ENCODE measurements at regions not wholly inside any gene's neighbourhood (a gene's known extent, or its start where the extent isn't known, plus 50 kb on each side); places are given as distances from the start of the nearest gene placed in this dataset.
A peak's percentile ranks its signal among the peaks of the same experiment; 100 is the strongest.

DNA sequence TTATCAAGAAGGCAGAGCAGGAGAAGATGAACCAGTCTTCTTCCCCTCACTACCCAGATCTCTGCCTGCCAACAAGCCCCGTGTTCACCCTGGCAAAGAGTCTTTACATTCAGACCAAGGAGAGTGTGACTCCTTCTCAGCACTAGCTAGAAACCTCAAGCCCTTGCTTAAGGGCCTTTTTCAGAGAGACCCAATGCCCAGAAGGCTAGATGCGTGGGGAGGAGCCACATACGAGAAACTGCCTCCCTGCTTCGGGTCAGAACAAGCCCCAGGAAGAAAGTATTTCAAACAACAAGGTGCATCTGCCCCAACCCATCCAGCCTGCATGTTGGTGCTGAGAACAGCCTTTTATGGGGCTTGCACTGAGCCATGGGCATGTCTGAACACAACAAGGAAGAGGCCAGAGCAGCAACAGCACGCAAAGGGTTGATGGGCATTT lies 152.7 kb upstream of the CAMK1G start:
- Histone ChIP-seq H3K4me3 (no peak overlapping the region), H3K36me3 (no peaks in the 10 kb centered on the region), H3K4me1 (replicated peaks) (peaks cover 13% of the 10 kb centered on the region), H3K27ac (no peak overlapping the region), H3K27me3 (replicated peaks) (no peaks in the 10 kb centered on the region), H3K9me3 (replicated peaks) (no peaks in the 10 kb centered on the region)
- no peak for DNase-seq (ENCODE audit: low read depth in 1 of 2, low spot score in 2 of 2)

GRCh38 chr1:209431402-209431801 lies 152.1 kb upstream of the CAMK1G start:
- Histone ChIP-seq H3K9me3 (replicated peaks) (no peaks in the 10 kb centered on the region), H3K27ac (no peak overlapping the region), H3K27me3 (replicated peaks) (no peaks in the 10 kb centered on the region), H3K4me1 (replicated peaks) (peaks cover 13% of the 10 kb centered on the region), H3K36me3 (no peaks in the 10 kb centered on the region), H3K4me3 (no peak overlapping the region)
- no peak for DNase-seq (ENCODE audit: low read depth in 1 of 2, low spot score in 2 of 2)

DNA sequence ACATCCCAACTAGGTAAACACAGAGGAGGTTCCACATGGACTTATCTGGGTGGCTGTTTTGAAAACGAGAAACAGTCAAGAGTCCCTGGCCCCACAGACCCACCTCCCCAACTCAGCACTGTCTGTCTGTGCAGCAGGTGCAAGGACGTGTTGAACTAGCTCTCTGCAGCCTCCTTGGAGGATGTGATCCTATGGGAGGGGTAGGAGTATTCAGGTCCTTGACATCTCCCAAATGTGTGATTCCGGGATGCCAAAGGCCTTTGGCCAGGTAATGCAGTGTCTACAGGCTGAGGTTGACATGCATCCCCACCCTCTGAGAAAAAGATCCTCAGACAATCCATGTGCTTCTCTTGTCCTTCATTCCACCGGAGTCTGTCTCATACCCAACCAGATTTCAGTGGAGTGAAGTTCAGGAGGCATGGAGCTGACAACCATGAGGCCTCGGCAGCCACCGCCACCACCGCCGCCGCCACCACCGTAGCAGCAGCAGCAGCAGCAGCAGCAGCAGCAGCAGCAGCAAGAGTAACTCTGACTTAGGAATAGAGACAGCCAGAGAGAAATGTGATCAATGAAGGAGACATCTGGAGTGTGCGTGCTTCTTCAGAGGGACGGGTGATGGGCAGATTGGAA lies 151.6 kb upstream of the CAMK1G start:
- no peaks in the 10 kb centered on the region for H3K9me3 ChIP-seq (replicated peaks)
- no peaks in the 10 kb centered on the region for H3K27me3 ChIP-seq (replicated peaks)
- H3K27ac ChIP-seq: no peak overlapping the region
- H3K36me3 ChIP-seq: no peaks in the 10 kb centered on the region
- no peak overlapping the region for H3K4me3 ChIP-seq
- peaks cover 13% of the 10 kb centered on the region for H3K4me1 ChIP-seq (replicated peaks)
- no peak for DNase-seq (ENCODE audit: low read depth in 1 of 2, low spot score in 2 of 2)

- H3K27me3 ChIP-seq (replicated peaks): no peaks in the 10 kb centered on the region
- DNase-seq (ENCODE audit: low read depth in 1 of 2, low spot score in 2 of 2): no peak
- peaks cover 13% of the 10 kb centered on the region for H3K4me1 ChIP-seq (replicated peaks)
- no peak overlapping the region for H3K4me3 ChIP-seq
- H3K27ac ChIP-seq: no peak overlapping the region
- H3K36me3 ChIP-seq: no peaks in the 10 kb centered on the region
- H3K9me3 ChIP-seq (replicated peaks): no peaks in the 10 kb centered on the region
These were observed 151.1 kb upstream of the CAMK1G start for GRCh38 chr1:209432443-209432825.

DNA sequence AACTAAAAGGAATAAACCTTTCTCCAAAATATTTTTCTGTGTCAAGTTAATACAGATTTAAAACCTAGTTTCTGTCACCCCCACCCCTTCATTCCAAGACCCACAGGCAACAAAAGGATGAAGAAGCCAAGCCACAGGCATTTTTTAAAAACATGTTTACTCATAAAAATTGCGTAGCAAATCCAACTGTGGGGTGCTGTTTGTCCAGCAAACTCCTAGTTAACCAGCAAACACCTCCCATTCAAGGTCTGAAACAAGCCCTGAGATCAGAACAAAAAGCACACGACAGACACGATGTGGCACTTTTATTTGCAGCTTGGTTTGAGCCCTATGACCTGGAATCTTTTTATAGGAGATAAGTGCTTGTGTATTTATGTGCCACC lies 149.9 kb upstream of the CAMK1G start:
- peaks cover 13% of the 10 kb centered on the region for H3K4me1 ChIP-seq (replicated peaks)
- no peak overlapping the region for H3K4me3 ChIP-seq
- DNase-seq (ENCODE audit: low read depth in 1 of 2, low spot score in 2 of 2): peak in 1 of 2 experiments; percentile 25
- H3K9me3 ChIP-seq (replicated peaks): no peaks in the 10 kb centered on the region
- no peaks in the 10 kb centered on the region for H3K36me3 ChIP-seq
- no peaks in the 10 kb centered on the region for H3K27me3 ChIP-seq (replicated peaks)
- H3K27ac ChIP-seq: peak overlapping the region; percentile 28

- H3K27me3 ChIP-seq (replicated peaks): no peaks in the 10 kb centered on the region
- peaks cover 13% of the 10 kb centered on the region for H3K4me1 ChIP-seq (replicated peaks)
- DNase-seq (ENCODE audit: low read depth in 1 of 2, low spot score in 2 of 2): no peak
These were observed 149.4 kb upstream of the CAMK1G start for GRCh38 chr1:209434066-209434465.

GRCh38 chr1:209434631-209435217 lies 148.8 kb upstream of the CAMK1G start:
- Histone ChIP-seq H3K4me1 (replicated peaks) (peaks cover 13% of the 10 kb centered on the region), H3K27ac (no peak overlapping the region), H3K9me3 (replicated peaks) (no peaks in the 10 kb centered on the region), H3K36me3 (no peaks in the 10 kb centered on the region), H3K27me3 (replicated peaks) (no peaks in the 10 kb centered on the region), H3K4me3 (no peak overlapping the region)
- DNase-seq (ENCODE audit: low read depth in 1 of 2, low spot score in 2 of 2): no peak

More at GRCh38 chr1:209434066-209434465, 149.4 kb upstream of the CAMK1G start:
- Histone ChIP-seq H3K27ac (no peak overlapping the region), H3K9me3 (replicated peaks) (no peaks in the 10 kb centered on the region), H3K4me3 (no peak overlapping the region), H3K36me3 (no peaks in the 10 kb centered on the region)

DNA sequence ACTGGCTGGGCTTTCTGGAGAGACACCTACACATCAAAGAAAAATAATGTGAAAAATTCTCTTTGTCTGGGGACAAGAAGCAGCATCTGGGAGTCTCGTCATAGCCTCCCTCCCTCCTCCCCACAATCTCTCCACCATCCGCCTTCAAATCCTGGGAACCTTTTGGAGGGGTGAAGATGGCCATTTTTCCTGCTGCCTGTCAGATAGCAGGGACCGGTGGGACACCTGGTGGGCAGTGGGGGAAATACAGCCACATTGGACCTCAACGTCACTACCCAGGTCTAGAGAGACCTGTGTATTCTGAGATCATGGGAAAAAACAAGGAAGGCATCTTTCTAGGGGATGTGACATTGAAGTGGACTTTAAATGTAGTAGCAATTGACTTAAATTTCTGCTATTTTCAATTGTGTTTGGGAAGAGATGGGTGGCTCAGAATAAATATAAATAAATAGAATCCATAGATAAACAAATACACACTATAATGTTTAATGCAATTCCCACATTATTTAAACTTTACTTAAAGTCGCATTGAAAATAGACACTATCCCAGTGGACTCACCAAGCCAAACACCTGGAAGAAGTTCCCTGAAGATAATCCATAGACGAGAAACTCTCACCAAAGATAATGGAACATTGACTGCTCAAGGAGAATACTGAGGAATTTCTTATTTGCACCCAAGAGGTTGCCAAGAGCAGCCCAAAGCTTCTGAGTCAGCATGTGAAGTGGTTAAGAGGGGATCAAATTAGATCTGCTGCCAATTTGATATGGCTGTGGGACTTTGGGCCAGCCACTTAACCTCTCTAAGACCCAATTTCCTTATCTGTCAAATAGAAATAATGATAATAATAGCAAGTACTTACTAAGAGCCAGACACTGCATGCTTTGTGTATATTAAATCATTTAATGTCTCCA lies 147.6 kb upstream of the CAMK1G start:
- Histone ChIP-seq H3K36me3 (no peaks in the 10 kb centered on the region), H3K27ac (no peak overlapping the region), H3K9me3 (replicated peaks) (no peaks in the 10 kb centered on the region), H3K27me3 (replicated peaks) (no peaks in the 10 kb centered on the region), H3K4me3 (no peak overlapping the region), H3K4me1 (replicated peaks) (peaks cover 13% of the 10 kb centered on the region)
- peak; percentile 57 to 75 for DNase-seq (ENCODE audit: low read depth in 1 of 2, low spot score in 2 of 2)

- DNase-seq (ENCODE audit: low read depth in 1 of 2, low spot score in 2 of 2): no peak
- no peaks in the 10 kb centered on the region for H3K27me3 ChIP-seq (replicated peaks)
- H3K9me3 ChIP-seq (replicated peaks): no peaks in the 10 kb centered on the region
- H3K4me3 ChIP-seq: no peak overlapping the region
- no peaks in the 10 kb centered on the region for H3K4me1 ChIP-seq (replicated peaks)
- H3K36me3 ChIP-seq: no peaks in the 10 kb centered on the region
- no peak overlapping the region for H3K27ac ChIP-seq
These were observed 143.7 kb upstream of the CAMK1G start for GRCh38 chr1:209439828-209440227.

DNA sequence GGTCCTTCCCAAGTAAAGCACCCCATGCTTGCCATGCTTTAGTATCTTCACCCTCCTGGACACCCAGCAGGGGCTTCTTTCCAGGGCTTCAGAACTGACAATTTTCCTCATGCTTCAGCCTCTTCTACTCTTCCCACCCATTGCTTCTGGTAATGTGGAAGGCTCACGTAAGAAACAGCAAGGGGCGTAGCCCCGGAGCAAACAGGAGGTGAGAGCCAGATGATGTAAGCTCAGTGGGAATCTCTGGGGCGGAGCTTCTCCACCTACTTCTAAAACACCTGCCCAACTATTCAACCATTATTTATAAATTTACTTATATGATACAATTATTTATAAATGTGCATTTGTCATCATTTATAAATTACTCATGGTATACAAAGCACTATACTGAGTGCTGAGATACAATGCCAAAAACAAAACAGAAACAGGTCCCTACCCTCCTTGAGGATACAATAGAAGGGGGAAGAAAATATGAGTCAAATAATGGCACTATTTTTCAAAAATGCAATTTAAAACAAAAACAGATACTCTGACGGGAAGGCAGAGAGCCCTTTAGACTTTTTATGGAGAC lies 140.1 kb upstream of the CAMK1G start:
- no peak for DNase-seq (ENCODE audit: low read depth in 1 of 2, low spot score in 2 of 2)
- Histone ChIP-seq H3K27me3 (replicated peaks) (no peaks in the 10 kb centered on the region), H3K36me3 (no peaks in the 10 kb centered on the region), H3K9me3 (replicated peaks) (no peaks in the 10 kb centered on the region), H3K4me3 (no peak overlapping the region), H3K27ac (no peak overlapping the region), H3K4me1 (replicated peaks) (no peaks in the 10 kb centered on the region)

DNA sequence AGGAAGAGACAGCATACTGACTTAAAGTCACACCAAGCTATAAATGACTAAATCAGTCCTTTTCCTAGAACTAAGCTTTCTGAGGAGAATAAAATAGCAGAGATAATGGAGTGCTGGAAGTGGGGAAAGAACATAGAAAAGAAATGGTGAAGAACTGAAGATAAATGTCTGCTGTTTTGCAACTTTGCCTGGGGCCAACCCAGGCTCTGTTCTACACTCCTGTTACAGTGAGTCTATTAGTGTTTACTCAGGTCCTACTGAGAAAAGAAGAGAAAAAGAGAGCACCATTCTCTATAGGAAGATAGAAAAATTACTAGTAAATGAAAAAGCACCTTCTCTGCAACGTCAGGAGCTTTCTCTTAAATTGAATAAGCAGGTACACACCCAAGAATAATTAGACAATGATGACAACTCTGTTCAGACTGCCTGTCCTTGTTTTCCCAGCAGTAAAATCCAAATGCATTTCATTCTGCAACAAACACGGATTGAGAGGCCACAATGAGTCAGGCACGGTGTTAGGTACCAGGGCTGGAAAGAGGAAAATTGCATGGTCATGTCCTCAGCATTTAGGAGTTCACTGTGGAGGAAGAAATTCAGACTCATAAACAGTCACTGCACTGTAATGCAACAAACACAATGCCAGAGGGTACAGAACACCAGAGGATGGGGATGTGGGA lies 139.4 kb upstream of the CAMK1G start:
- no peaks in the 10 kb centered on the region for H3K4me1 ChIP-seq (replicated peaks)
- no peak overlapping the region for H3K4me3 ChIP-seq
- no peaks in the 10 kb centered on the region for H3K27me3 ChIP-seq (replicated peaks)
- DNase-seq (ENCODE audit: low read depth in 1 of 2, low spot score in 2 of 2): no peak
- no peaks in the 10 kb centered on the region for H3K36me3 ChIP-seq
- H3K9me3 ChIP-seq (replicated peaks): no peaks in the 10 kb centered on the region
- no peak overlapping the region for H3K27ac ChIP-seq

- Histone ChIP-seq H3K27me3 (replicated peaks) (no peaks in the 10 kb centered on the region), H3K4me3 (no peak overlapping the region), H3K36me3 (no peaks in the 10 kb centered on the region), H3K27ac (no peak overlapping the region), H3K4me1 (replicated peaks) (no peaks in the 10 kb centered on the region), H3K9me3 (replicated peaks) (no peaks in the 10 kb centered on the region)
- no peak for DNase-seq (ENCODE audit: low read depth in 1 of 2, low spot score in 2 of 2)
These were observed 138.6 kb upstream of the CAMK1G start for GRCh38 chr1:209444961-209445360.

GRCh38 chr1:209445576-209445975 lies 137.9 kb upstream of the CAMK1G start:
- H3K4me1 ChIP-seq (replicated peaks): no peaks in the 10 kb centered on the region
- H3K9me3 ChIP-seq (replicated peaks): no peaks in the 10 kb centered on the region
- H3K36me3 ChIP-seq: no peaks in the 10 kb centered on the region
- no peak for DNase-seq (ENCODE audit: low read depth in 1 of 2, low spot score in 2 of 2)
- H3K27ac ChIP-seq: no peak overlapping the region
- no peaks in the 10 kb centered on the region for H3K27me3 ChIP-seq (replicated peaks)
- H3K4me3 ChIP-seq: no peak overlapping the region

All from SJSA1 (cell line).